ENCODE measurements at regions not wholly inside any gene's neighbourhood (a gene's known extent, or its start where the extent isn't known, plus 50 kb on each side); places are given as distances from the start of the nearest gene placed in this dataset.
"Not testable (repeated sequence)": the region's sequence is repeated elsewhere in the genome, so short reads cannot be mapped to it uniquely, and the experiment has no call there.

DNA sequence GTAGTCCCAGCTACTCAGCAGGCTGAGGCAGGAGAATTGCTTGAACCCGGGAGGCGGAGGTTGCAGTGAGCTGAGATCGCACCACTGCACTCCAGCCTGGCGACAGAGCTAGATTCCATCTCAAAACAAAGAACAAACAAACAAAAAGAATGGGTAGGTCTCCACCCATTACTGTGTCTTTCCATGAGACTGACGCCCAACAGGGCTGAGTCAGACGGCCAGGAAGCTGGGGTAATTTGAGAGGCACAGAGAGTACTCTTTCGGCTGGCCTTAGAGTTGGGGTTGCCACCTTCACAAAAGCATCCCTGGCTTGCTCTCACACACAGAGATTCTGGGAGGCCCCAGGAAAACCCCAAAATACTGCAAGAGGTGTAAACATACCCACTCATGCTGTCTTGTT, 72.0 kb upstream of the DHRSX start:
- no peak for DNase-seq (ENCODE audit: low read depth in 2 of 2)

DNA sequence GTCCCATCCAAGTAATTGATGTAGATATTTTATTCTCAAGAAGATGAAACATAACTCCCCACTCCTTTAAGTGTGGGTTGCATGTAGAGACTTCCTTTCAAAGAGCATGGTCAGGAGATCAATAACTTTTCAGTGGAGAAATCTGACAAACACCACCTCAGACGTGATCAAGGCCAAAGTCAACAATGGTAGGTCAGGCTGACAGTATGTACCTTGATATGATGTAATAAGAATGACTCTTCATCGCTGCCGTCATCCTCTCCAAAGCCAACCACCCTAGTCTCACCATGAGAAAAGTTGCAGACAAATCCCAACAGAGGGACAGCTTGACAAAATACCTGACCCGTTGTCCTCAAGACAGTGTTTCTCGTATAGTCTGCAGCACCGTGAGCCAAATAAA, 67.3 kb upstream of the DHRSX start:
- no peak for DNase-seq (ENCODE audit: low read depth in 2 of 2)

DNA sequence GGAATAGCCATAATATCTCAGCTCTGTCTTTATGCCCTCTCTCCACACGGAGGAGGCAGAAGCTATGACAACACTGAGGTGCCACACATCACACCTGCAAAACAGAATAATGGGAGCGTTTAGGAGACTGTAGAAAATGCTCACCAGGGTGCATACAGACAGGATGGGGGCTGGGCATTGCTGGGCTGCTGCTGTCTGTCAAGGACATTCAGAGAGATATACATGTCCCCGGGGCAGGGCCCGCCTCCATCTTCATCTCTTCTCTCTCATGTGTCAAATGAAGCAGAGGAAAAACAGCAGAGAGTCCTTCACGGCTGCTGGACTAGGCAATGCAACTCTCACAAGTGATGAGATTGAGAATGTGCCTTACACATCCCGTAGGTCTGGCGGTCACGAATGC, 65.3 kb upstream of the DHRSX start:
- DNase-seq (ENCODE audit: low read depth in 2 of 2) = no peak

DNA sequence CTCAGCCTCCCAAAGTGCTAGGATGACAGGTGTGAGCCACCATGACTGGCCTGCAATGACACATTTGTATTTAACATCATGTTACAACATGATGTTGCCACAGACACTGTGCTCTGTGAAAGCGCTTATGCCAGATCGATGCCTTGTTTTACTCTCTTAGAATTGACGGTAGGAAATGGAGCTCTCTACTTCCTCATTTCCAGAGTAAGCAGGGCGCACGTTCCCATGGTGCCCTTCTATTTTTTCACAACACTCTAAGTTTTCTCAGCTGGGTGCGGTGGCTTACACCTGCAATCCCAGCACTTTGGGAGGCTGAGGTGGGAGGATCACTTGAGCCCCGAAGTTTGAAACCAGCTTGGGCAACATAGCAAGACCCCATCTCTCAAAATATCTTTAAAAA, 60.7 kb upstream of the DHRSX start:
- DNase-seq (ENCODE audit: low read depth in 2 of 2) = no peak

DNA sequence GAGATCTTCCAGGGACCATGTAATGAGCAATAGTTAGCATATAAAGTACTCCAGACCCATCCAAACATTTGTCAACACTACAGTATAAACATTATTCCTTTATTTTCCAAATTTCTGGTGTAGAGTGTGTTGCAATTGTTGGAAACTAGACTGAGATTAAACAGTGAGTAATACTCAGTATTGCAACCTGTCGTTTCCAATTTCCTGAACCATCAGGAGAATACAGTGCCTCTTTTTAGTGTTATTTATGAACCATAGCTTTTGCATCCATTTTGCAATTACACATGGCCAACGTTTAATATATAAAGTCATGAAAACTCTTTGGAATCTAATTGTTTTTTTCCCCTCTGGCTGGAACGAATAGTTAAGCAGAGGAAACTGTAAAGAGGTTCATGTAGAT, 58.3 kb upstream of the DHRSX start:
- DNase-seq (ENCODE audit: low read depth in 2 of 2) = no peak

DNA sequence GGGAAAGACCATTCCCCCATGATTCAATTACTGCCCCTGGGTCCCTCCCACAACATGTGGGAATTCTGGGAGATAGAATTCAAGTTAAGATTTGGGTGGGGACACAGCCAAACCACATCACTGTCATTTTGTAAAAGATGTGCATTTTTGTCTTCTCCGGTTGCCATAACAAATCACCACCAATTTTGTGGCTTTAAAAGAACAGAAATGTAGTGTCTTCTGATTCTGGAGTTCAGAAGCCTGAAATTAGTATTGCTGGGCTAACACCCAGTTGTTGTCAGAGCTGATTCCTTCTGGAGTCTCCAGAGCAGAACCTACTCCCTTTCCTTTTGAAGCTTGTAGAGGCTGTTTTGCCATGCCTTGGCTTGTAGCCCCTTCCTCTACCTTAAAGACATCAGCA, 54.1 kb upstream of the DHRSX start:
- DNase-seq (ENCODE audit: low read depth in 2 of 2) = no peak

DNA sequence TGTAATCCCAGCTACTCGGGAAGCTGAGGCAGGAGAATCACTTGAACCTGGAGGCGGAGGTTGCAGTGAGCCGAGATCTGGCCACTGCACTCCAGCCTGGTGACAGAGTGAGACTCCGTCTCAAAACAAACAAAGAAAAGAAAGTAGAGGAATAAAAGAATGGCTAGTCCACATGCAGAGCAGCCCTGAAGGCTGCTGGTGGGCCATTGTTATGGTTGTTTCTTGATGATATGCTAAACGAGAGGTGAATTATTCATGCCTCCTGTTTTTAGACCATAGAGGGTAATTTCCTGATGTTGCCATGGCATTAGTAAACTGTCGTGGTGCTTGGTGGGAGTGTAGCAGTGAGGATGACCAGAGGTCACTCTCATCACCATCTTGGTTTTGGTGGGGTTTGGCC, 53.3 kb upstream of the DHRSX start:
- not testable (repeated sequence) for DNase-seq (ENCODE audit: low read depth in 2 of 2)

DNA sequence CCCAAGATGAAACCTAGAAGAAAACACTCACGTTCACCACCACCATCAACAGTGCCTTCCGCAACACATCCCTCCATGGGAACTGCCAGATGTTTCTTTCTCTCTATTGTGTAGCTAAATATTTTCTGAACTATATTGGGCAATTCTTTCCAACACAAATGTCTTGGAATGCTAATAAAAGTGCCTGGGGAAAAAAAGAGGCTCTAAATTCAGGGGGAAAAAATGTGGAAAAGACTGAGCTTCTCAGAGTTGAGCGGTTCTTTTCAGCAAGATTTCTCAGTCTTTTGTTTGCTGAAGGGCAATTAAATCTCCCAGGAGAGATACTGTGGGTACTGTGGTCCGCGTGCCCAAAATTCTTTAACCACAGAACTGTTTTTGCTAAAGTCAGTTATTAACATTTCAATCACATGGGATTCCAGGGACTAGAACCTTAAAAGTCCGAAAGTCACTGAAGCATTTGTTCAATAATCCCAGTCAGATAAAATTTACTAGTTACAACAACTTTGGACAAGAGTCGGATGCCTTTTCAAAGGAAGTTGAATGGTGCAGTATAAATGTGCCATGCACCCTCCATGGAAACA, 51.9 kb upstream of the DHRSX start:
- DNase-seq (ENCODE audit: low read depth in 2 of 2) = no peak

DNA sequence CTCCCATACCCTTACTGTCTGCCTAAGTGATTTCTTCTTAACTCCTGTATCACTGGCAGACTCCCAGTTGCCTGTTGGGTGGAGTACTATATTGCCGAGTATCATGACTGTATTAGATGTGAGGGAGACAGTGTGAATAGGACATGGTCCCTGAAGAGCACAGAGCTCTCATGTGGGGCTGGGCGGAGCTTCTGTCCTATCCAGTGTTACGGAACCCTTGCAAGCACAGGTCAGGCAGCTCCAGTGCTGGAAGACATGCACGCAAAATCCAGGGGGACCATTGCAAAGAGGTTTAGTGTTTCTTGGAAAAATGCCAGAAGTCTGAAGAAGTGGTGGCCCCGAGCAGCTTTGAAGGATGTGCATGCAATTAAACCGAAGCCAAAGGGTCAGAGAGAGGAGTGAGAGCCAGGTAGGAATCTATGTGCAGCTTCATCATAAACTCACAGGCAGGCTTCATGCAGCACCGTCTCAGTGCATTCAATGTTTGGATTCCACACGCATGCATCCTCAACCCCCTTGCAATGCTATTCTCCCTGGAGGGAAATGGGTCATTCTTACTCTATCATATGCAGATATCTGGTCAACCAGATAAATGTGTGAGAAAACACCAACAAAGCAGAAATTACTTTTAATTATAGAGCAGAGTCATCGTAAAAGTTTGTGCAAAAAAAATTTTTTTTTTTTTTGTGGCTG, 49.7 kb upstream of the DHRSX start:
- no peak for DNase-seq (ENCODE audit: low read depth in 2 of 2)

Data from stimulated activated CD4-positive, alpha-beta T cell treated with anti-CD3 and anti-CD28 coated beads, Interleukin-1b, Interleukin-23, amount 100 ng/mL, for 1 hour (primary cell).